Muscle of back (tissue), 3 donors: ENCODE measurements at regions not wholly inside any gene's neighbourhood (a gene's known extent, or its start where the extent isn't known, plus 50 kb on each side); places are given as distances from the start of the nearest gene placed in this dataset.
"Not testable (repeated sequence)": the region's sequence is repeated elsewhere in the genome, so short reads cannot be mapped to it uniquely, and the experiment has no call there.

ENCODE experiments used
- DNase-seq, 3 donors: peaks; one replicate each; pipeline versions ENCODE4 v3.0.0 to v3.0.0-alpha.2; 2013

GRCh38 chr9:81431641-81432040 lies 257.7 kb downstream of the TLE1 start:
- peak in 1 of 3 donors; percentile 21 for DNase-seq

GRCh38 chr9:81430727-81431126 lies 258.6 kb downstream of the TLE1 start:
- DNase-seq = peak in 1 of 3 donors; percentile 58

GRCh38 chr9:81427870-81428269 lies 261.5 kb downstream of the TLE1 start:
- DNase-seq = no peak

GRCh38 chr9:81424431-81424830 lies 264.9 kb downstream of the TLE1 start:
- DNase-seq = peak in 1 of 3 donors; percentile 12

- no peak for DNase-seq
These were observed 265.6 kb downstream of the TLE1 start for GRCh38 chr9:81423589-81424326.

- DNase-seq = not testable (repeated sequence)
These were observed 268.3 kb downstream of the TLE1 start for GRCh38 chr9:81421090-81421489.

GRCh38 chr9:81420024-81420423 lies 269.3 kb downstream of the TLE1 start:
- DNase-seq = no peak

GRCh38 chr9:81417941-81418340 lies 271.4 kb downstream of the TLE1 start:
- no peak for DNase-seq

- DNase-seq = peak in 1 of 3 donors; percentile 33
These were observed 272.1 kb downstream of the TLE1 start for GRCh38 chr9:81417299-81417675.

- DNase-seq = peak; percentile 58 to 82 (median 77)
These were observed 272.7 kb downstream of the TLE1 start for GRCh38 chr9:81416476-81417298.

GRCh38 chr9:81414836-81415235 lies 274.5 kb downstream of the TLE1 start:
- DNase-seq = no peak

GRCh38 chr9:81411961-81412360 lies 277.4 kb downstream of the TLE1 start:
- peak in 1 of 3 donors; percentile 70 for DNase-seq

GRCh38 chr9:81410201-81410600 lies 279.1 kb downstream of the TLE1 start:
- DNase-seq = peak in 1 of 3 donors; percentile 45

GRCh38 chr9:81408951-81409350 lies 280.4 kb downstream of the TLE1 start:
- DNase-seq = no peak

GRCh38 chr9:81404931-81405598 lies 284.3 kb downstream of the TLE1 start:
- no peak for DNase-seq

- peak in 1 of 3 donors; percentile 72 for DNase-seq
These were observed 291.6 kb downstream of the TLE1 start for GRCh38 chr9:81397481-81398381.

GRCh38 chr9:81396528-81396927 lies 292.8 kb downstream of the TLE1 start:
- DNase-seq = no peak

GRCh38 chr9:81395676-81396054 lies 293.7 kb downstream of the TLE1 start:
- DNase-seq = peak in 1 of 3 donors; percentile 44

- peak in 2 of 3 donors; percentile 68 to 93 for DNase-seq
These were observed 294.3 kb downstream of the TLE1 start for GRCh38 chr9:81394881-81395675.

- peak; percentile 69 to 83 (median 81) for DNase-seq
These were observed 295.1 kb downstream of the TLE1 start for GRCh38 chr9:81393985-81394811.
